ENCODE measurements at regions not wholly inside any gene's neighbourhood (a gene's known extent, or its start where the extent isn't known, plus 50 kb on each side); places are given as distances from the start of the nearest gene placed in this dataset.
"Not testable (repeated sequence)": the region's sequence is repeated elsewhere in the genome, so short reads cannot be mapped to it uniquely, and the experiment has no call there.

DNA sequence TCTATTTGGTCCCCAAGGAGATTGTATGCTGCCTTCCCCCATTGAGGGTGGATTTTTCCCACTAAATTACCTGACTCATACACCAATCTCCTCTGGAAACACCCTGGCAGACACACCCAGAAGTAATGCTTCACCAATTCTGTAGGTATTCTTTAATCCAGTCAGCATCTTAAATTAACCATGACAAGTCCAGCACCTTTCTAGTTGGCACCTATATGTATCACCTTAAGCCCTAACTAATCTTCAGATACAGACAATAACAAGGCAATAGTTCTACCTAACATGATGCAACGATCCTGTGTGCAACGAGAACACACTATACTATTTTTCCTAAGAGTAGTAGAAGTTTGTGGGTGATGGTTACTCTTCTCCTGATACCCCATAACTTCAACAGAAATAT lies 473.3 kb upstream of the NPAP1 start:
- DNase-seq, result not testable (repeated sequence)

DNA sequence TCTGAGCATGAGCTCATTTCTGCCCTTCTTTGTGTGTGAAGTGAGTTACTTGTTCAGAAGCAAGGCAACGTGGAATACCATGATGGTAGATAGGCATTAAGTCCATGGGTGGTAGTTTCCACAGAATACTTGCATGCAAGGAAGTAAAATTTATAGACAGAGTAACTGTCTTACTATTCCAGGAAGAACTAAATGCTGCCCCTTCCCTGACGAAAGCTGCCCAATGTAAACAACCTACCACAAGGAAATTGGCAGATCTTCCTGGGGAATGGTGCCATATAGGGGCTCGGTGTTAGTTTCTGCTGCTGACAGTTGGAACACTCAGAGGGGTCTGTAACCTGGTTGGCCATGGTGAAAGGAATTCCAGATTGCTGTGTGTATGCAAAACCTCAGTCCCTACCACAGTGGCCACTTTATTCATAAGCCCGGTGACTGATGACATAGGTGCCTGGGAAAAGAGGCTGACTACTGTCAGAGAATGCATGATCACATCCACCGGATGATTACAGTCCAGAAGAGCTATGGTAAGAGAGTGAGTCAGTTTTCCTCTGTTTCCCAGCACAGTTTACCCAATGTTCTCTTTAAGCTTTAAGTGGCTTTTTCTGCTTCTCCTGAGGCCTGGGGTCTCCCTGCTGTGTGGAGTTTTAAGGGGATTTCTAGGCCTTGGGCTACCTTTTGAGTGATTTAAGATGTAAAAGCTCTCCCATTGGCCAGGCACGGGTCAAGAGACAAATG lies 463.7 kb upstream of the NPAP1 start:
- DNase-seq, result not testable (repeated sequence)

DNA sequence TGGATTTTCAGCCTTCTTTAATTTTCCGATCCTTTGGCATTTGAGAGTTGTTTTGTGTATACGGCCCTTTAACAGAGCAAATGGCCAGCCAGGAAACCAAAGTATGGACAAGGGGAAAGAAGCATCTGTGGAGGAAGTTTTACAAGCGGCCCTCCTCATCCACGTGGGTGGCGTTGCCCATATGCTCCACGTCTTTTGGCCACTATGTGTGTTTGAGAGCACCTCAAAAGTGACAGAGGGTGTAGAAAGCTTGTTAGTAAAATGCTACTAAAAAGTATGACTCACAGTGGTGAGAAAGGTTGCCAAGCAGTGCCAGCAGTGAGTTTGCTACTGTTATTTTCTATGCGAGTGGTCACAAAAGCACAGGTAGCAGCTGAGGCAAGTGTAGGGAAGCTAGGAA lies 451.8 kb upstream of the NPAP1 start:
- DNase-seq, result no peak

DNA sequence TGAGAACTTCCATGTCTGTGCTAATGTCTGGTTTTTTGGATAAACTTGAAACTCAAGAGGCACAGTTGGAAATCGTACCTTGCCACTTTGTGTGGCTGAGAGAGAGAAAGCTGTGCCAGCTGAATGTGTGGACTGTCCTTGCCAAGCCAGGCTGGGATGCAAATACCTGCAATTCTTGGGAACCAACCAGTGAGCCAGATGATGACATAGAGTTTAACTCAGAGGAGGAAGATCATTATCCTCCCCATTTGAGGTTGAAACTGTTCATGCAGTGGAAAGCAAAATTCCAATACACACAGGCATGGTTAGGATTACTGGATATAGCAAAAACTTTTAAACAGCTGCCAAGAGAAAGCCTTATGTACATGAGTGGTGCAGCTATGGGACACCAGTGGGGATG lies 451.4 kb upstream of the NPAP1 start:
- DNase-seq, result no peak

DNA sequence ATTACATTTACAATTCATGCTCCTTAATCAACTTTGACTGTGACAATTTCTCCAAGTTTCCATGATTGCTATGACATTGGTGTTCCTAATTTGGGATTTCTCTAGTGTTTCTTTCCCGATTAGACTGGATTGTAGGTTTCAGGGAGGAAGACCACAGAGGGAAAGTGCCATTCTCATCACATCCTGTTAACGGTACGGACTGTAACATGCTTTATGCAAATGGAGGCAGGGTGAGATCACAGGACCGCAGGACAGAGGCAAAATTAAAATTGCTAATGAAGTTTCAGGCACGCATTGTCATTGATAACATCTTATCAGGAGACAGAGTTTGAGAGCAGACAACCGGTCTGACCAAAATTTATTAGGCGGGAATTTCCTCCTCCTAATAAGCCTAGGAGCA lies 446.7 kb upstream of the NPAP1 start:
- DNase-seq, result not testable (repeated sequence)

DNA sequence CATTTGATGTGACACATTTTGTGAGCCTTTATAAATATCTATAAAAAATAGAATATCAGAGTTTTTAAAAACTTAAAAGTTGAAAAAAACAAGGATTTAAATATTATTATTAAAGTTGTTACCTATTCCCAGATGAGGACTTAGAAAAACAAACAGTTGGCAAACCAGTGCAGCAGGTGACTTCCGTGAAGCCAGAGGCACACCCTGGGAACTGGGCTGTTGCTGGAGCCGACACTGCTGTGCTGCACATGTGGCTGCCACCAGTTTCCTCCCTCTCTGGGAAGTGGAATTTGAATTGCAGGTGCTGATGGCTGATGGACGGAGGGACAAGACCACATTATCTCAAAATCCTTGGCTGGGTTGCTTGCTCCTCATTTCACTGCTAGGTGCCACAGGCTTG lies 442.4 kb upstream of the NPAP1 start:
- DNase-seq, result not testable (repeated sequence)

DNA sequence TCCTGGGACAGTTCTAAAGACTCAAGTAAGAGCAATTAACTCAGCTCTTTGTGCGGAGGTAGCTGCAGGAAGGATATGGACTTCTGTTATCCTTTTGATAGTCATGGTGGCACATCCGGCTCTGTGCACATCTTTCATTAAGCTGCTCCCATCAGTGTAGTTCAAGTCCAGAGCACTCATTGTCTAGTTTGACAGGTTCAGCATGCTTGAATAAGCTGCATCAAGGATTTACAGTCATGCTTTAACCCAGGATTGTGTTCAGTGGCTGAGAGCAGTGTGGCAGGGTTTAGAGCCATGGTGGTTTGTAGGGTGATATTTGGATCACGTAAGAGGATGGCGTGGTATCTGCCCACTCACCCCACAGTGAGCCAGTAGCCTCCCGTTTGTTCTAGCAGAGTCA lies 435.0 kb upstream of the NPAP1 start:
- DNase-seq, result not testable (repeated sequence)

DNA sequence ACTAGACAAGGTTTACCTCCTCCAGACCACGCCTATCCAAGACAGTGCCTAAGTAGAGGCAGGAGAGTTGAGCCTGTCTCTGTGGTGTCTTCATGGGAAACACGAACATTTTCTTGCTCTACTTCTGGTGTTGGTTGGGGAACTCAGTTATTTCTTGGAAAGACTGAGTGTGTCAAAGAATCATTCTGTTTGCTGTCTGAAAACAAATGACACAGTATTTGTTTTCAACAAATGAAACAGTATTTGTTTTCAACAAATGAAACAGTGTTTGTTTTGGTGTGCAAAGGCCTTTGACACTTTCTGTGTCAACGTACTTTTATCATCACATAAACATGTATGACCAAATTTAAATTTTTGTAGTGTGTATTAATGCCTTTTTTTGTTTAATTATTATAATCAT lies 416.5 kb upstream of the NPAP1 start:
- not testable (repeated sequence) for DNase-seq

DNA sequence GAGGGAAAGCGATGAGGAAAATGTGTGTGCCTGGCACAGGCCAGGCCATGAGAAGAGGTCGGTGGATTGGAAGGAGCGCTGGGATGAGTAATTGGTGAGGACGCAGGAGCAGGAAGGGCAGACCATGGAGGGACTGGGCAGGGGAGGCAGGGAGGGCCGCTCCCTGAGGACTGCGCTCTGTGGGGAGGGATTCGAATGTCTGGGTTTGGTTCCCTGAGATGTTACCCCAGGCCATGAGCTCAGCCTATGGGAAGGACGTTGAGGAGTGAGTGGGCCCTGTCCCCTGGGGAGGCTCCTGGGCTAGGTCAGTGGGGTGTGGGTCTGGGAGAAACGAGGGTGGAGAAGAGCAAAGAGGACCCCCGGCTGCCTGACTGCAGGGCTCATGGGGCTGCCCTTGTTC lies 415.2 kb upstream of the NPAP1 start:
- not testable (repeated sequence) for DNase-seq

DNA sequence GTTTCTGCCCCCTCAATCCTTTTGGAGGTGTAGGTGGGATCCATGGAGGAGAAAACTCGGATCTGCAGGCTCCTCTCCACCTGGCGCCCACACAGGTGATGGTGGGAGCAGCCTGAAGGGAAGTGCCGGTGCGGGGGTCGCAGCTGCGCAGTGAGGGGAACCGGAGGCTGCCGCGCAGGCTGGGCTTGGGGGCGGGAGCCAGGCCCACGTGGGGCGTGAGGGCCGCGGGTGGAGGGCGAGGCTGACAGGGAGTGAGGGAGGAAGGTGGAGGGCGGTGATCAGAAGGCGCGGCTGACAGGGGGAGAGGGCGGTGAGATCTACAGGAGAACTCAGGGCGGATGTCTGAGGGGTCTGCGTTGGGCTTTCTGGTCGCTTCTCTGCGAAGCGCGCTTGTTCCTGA lies 414.7 kb upstream of the NPAP1 start:
- DNase-seq, result not testable (repeated sequence)

DNA sequence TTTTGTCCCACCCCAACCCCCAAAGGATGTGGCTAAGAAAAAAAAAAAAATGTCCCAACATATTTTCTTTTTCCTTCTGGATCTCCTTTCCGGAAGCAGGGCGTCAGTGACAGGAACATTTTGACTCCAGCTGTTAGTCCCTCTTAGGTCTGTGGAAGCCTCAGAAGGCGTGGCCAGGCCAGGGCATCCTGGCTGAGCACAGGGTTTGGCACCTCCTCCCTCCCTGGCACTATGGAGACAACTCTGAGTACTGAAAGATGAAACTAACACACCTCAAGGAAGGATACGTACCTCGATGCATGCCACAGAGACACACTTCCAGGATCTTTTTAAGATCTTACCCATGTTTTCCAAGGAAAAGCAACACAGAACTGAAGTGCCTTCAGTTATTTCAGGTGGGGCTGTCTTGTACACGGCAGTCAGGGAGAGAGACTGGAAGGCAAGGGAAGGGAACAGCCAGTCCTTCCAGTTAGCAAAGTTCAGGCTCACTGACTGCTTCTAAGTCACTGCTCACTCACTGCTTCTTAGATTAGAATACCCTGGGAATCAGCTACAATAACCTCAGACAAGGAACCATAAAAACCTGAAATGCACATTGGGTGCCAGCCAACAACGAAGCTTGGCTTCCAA lies 406.9 kb upstream of the NPAP1 start:
- not testable (repeated sequence) for DNase-seq

DNA sequence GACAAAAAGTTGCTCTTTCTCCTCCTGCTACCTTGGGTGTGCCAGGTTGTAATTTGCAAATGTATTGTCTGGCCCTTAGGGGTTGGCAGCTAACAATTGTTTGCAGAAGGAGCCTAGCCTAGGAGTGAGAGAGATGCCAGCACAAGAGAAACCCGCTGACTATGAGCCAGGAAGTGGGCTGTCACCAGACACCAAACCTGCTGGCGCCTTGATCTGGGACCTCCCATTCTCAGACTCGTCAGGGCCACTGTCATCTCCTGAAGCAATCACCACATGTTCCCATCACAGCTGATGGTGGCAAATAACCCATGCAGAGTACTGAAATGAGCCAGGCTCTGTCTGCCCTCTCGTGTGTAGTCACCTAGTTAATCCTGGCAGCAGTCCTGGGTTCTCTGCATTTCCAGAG lies 406.4 kb upstream of the NPAP1 start:
- DNase-seq, result no peak

DNA sequence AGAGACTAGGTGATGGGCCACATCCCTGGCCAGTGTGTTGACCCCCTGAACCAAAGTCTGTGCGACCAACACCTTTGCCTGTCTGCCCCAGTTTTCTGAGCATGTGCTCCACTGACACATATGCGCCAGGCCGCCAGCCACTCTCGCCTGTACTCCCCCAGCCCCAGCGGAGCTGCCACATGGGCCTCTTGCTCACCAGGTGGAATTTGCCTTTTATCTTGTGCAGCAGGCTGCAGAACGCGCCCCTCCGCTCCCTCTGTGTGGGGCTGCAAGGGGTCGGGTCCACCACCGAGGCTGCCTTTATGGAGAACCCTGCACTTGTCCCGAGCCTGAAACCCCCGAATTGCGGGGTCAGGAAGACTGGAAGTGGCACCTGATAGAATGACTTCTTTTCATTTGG lies 405.7 kb upstream of the NPAP1 start:
- DNase-seq, result no peak

DNA sequence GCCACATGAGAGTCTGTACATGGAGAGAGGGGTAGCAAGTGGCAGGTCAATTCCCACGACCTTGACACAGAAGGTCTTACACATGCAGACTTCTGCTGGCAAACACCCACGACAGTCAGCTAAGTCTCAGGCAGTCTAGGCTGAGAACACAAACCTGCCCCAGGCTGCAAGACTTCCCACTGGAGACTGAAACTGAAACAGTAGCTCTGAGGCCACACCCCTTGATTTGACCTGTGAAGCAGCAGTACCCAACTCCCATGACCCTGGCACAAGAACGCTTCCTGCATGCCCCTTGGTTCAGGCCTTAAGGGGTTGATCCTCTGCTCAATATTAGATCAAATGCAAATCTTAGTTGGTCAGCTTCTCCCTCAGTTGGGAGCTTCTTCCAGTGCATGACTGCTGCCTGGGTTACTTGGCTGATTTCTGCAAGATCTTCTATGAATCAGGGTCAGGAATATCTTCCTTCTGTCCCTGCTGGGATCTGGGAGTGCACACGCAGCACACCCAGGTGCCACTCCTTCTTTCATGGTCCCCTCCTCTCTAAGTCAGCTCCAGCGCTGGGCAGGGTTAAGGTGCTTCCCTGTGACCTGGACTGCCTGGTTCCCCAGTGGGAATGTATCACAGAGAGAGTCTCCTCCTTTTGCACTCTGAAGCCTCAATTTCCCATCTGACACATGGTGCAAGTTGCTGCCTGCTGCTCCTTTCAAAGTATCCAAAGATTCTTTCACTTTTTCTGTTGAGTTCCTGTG lies 403.9 kb upstream of the NPAP1 start:
- not testable (repeated sequence) for DNase-seq

DNA sequence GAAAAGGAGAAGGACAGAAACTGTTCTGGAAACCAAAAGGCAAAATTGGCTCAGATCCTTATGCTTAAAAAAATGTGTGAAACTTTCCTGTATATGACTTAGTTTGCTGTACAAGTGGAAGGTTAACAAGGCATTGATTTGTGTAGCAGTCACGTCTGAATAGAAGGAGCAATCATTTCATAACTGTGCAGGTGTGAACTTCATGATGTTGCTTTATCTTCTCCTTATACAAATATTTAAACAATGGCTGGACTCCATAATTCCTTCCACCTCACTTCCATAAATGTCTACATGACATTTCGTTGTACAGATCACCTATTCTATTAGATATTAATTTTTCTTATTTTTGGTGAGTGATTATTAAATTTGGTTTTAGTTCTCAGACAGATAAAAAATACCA lies 382.7 kb upstream of the NPAP1 start:
- no peak for DNase-seq

DNA sequence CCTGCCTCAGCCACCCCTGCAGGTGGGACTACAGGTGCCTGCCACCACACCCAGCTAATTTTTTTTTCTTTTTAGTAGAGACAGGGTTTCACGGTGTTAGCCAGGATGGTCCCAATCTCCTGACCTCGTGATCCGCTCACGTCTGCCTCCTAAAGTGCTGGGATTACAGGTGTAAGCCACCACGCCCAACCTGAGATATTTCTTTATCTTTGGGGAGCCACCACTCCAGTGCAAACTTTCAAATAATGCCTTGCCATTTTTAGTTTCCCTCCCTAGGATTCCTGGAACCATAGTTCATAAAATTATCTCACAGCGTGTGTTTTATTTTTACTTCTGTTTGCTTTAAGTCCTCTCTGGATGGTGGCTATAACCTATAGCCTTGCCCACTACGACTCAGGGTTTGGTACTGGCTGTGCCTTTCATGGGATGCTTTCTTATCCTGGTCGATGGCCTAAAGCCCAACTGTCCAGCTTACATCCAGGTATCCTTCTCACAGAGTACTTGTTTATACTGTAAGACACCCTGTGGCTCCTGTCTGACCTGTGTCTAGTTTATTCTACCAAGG lies 374.7 kb upstream of the NPAP1 start:
- not testable (repeated sequence) for DNase-seq

DNA sequence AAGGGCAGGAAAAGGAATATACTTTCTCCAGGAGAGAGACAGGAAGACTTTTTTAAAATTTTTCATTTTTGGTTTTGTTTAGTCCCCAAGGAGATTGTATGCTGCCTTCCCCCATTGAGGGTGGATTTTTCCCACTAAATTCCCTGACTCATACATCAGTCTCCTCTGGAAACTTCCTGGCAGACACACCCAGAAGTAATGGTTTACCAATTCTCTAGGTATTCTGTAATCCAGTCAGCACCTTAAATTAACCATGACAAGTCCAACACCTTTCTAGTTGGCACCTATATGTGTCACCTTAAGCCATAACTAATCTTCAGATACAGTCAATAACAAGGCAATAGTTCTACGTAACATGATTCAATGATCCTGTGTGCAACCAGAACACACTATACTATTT lies 373.6 kb upstream of the NPAP1 start:
- DNase-seq, result not testable (repeated sequence)

DNA sequence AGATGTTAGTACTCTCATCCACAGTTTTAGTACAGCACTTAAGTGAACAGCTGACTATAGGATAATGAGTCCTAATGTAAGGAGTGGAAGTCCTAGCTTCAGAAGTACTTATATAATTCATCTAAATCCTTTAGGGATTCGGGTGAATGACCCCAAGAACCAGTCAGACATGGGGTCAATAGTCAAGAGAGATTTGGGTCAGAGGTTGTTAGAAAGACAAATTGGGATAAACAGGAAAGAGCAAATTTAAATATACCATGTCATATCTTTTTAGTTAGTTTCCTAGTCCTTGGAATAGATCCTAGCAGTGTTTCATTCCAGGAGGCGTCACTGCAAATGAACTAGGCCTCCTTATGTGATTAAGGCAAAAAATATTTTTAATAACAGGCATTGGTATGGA lies 370.8 kb upstream of the NPAP1 start:
- not testable (repeated sequence) for DNase-seq

DNA sequence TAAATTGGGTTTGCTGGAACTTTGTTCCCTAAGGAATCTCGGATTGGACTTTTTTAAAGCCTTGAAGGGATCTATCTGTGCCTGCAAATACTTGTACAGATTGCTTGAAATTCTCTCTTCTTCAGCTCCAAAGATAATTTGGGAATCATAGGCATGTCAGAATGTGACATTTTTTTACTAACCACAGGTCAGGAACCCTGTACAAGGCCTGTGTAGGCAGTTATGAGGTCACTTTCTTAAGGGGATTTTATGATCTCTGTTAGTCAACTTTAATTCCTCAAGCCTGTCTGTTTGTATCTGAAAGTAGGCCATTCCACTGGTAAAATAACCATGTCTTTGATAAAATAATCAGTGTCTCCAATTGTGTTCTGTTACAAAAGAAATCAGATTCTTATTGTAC lies 369.9 kb upstream of the NPAP1 start:
- DNase-seq, result not testable (repeated sequence)

DNA sequence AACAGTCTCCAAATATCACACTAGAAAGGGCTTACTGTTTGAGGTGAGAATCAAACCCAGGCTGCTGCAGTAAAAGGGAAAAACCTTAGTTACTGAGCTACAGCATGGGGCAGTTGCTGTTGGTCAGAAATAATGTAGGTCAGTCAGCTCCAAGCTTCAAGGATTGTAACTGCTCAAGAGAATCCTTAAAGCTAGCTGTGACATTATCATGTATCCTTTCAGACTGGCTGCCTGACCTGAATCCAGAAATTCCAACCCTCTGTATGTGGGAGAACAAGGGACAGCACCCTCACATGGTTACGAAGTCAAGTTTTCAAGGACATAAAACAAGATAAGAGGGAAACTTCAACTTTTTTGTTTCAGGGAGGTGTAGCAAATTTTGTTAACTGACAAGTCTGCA lies 365.9 kb upstream of the NPAP1 start:
- DNase-seq, result not testable (repeated sequence)

DNA sequence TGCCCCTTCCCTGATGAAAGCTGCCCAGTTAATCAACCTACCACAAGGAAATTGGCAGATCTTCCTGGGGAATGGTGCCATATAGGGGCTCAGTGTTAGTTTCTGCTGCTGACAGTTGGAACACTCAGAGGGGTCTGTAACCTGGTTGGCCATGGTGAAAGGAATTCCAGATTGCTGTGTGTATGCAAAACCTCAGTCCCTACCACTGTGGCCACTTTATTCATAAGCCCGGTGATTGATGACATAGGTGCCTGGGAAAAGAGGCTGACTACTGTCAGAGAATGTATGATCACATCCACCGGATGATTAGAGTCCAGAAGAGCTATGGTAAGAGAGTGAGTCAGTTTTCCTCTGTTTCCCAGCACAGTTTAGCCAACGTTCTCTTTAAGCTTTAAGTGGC lies 363.9 kb upstream of the NPAP1 start:
- not testable (repeated sequence) for DNase-seq

DNA sequence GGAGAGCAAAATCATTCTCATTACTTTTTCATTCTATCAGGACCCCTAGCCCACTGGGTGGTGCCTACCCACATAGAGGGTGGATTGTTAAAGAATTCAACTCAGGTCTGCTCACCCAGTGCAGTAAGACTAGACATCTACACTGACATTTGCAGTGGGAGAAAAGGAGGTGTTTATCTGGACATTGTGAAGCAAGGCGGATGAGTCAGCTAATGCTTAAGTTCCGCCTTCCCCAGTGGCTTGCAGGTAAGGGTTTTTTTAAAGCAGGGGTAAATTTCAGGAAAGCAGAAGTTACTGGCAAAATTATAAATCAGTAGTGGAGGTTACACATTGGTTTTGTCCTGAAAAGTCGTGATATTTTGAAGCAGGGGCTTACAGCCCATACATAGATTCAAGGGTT lies 359.2 kb upstream of the NPAP1 start:
- DNase-seq, result not testable (repeated sequence)

DNA sequence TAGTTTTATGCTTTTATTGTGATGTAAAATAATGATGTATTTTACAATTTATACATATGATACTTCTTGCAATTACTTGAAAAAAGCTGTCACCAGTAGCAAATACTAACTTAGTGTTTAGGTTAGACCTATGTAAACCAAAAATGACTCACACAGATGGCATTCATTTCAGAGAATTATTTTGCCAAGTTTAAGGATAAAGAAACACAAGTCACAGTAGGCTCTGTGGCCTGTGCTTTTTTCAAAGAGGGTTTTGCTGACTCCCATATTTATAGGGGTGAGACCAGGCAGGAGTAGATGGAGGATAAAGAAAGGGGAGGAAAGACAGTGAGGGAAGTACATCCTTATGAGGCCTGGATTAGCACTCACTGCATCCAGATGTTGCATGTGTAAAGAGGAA lies 356.6 kb upstream of the NPAP1 start:
- no peak for DNase-seq

DNA sequence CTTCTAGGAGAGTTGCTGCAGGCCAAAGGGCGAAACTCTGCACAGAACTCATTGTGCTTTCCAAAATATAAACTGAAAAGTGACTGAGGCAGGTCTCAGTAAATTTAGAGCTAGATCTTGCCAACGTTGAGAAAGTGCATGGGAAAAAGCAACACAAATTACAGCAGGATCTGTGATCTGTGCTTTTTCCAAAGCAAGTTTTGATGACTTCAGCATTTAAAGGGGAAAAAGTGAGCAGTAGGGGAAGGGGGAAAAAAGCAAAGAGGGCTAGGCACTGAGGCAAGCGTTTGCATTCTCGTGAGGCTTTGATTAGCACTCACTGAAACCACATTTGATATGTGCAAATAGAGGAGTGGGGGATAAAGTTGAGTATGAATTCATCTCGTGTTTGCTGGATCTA lies 351.5 kb upstream of the NPAP1 start:
- DNase-seq, result not testable (repeated sequence)
